Astrocyte of the cerebellum (primary cell): ENCODE measurements at regions not wholly inside any gene's neighbourhood (a gene's known extent, or its start where the extent isn't known, plus 50 kb on each side); places are given as distances from the start of the nearest gene placed in this dataset.

Source experiments
- DNase-seq: peaks from one replicate; pipeline ENCODE4 v3.0.0-alpha.2; 2011; ENCODE audit warnings: low read depth
- H3K4me3 ChIP-seq: 2 replicates; pipeline ENCODE4 v1.5.1; 2011; ENCODE audit warnings: mild to moderate bottlenecking, low read depth, low read length, moderate library complexity
- in situ Hi-C: cut with HindIII; loops from 2 replicates; pipeline ENCODE4 v1.10.0; 2017; ENCODE audit warnings: low sequenced_read_pairs
- TF ChIP-seq, protein P1 (sequence below): IDR thresholded peaks from 2 replicates; pipeline ENCODE4 v1.5.1; 2012; ENCODE audit warnings: low read length, low read depth, moderate library complexity, mild to moderate bottlenecking; ENCODE audit errors: missing control alignments

DNA sequence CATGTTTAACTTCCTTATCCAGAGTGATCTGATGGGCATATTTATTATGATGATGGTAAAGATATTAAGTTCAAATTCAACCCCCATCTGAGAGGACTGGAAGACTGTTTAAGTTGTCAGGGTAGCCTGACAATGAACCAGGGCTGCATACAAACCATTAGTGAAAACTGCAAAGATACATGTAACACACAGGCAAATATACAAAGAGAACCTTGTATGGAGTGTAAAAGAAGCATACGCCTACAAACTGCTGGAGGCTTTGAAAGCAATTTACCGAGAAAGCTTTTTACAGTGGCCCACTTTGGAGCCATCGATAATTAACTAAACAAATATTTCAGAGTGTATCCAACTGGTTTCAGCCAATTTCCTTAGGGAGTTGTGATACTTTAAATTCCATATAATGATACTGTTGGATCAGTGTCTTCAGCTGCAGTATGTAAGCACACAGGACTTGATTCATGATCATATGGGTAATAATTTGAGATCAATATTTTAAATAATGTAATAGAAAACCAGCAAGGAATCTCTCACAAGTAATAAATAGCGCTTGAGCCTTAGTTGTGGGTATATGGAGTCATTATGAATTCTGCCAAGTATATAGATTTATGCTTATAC is 231.5 kb upstream of the SPRY2 start:
- no peak for DNase-seq

DNA sequence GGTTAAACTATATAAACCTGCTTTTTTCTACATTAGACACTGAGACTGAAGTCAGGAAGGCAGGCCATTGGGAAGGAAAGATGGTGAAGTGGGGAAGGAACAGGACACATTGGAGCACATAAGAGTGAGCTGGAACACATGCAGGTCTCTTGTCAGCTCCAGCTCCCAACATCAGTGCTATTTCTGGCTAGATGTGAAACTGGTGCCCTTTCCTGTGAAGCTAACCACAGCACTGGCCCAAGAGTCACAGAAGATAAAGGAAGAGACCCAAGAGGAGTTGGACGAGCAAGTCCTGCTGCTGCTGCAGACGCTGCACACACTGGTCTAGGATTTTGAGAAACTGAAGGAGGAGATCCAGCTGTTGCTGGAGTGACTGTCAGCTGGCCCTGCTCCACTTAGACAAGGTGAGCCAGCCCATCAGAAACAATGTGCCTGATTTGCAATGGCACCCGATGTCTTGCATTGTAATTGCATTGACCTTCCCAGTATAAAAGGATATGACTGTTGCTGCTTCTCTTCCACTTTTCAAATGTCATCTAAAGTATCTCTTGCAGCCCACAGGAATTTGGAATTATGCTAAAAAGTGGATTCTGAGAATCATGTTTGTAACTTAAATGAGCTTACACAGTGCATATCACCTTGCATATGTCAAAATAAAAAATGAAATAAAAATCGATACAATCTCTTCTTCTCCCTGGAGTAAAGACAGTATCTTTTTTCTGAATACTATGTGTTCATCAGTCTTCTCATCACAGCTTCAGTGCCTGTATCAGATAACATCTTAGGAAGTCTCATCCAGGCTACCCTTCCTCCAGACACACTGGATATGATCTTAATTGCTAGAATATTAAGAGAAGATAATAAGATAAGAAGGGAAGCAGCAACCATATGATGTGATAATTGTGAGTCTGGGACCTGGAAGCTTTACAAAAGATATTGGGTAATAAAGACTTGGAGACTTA is 230.7 kb upstream of the SPRY2 start:
- in situ Hi-C loops: no loop called here
- no peak for DNase-seq
- TF ChIP-seq, protein P1, sequence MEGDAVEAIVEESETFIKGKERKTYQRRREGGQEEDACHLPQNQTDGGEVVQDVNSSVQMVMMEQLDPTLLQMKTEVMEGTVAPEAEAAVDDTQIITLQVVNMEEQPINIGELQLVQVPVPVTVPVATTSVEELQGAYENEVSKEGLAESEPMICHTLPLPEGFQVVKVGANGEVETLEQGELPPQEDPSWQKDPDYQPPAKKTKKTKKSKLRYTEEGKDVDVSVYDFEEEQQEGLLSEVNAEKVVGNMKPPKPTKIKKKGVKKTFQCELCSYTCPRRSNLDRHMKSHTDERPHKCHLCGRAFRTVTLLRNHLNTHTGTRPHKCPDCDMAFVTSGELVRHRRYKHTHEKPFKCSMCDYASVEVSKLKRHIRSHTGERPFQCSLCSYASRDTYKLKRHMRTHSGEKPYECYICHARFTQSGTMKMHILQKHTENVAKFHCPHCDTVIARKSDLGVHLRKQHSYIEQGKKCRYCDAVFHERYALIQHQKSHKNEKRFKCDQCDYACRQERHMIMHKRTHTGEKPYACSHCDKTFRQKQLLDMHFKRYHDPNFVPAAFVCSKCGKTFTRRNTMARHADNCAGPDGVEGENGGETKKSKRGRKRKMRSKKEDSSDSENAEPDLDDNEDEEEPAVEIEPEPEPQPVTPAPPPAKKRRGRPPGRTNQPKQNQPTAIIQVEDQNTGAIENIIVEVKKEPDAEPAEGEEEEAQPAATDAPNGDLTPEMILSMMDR: no peak
- H3K4me3 ChIP-seq: no peak overlapping the region

More for the DNA sequence above, 231.5 kb upstream of the SPRY2 start:
- TF ChIP-seq, protein P1: no peak
- in situ Hi-C loops: no loop called here
- H3K4me3 ChIP-seq: no peak overlapping the region

DNA sequence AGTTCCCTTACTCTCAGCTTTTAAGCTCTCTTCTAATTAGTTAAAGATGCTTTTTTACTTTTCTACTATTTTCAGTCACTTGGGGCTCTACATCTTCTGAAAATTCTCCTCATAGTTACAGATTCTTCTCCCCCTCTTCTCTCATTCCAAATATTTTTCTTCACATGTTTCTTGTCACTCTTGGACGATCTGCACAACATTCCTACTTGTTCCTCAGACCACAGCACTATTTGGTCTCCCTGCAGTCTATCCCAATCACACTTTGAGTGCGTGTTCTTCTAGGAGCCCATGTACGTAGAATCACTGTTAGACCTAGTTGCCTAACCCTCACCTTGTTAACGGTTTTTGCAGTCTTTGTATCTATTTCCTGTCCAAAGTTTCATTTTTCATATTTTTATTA is 222.5 kb upstream of the SPRY2 start:
- no peak overlapping the region for H3K4me3 ChIP-seq
- no peak for DNase-seq
- TF ChIP-seq, protein P1: no peak
- in situ Hi-C loops: no loop called here

DNA sequence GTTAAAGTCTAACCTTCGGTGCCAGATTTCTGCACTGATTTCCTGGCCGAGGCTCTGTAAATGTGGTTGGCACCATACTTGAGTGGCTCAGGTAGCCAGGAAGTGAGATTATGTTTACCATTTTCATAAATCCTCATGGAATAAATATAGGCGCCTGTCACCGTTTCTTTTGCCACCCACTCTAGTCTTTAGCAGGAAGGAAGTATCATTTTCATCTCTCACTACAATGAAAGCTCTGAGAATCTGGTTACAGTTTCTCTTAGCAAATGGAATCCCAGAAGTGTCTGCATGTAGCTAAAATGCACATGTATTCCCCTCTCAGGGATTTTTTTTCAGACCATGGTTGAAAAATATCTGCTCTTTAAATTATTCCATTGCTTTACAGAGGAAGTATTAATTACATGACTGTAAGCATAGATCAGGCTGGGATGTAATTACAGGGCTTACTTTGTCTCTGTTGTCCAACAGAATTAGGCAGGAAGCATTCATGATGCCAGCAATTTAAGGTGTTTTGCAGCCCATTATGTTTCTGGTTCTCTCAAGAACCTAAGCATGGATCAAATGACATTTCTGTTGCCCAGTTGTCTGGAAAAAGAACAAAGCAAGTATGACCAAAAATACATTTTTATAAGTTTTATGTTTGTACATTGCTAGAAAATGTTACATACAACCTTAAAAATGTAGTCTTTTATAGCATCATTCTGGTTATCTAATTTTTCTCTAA is 221.7 kb upstream of the SPRY2 start:
- no peak overlapping the region for H3K4me3 ChIP-seq
- no peak for DNase-seq
- in situ Hi-C loops: no loop called here
- TF ChIP-seq, protein P1: no peak

DNA sequence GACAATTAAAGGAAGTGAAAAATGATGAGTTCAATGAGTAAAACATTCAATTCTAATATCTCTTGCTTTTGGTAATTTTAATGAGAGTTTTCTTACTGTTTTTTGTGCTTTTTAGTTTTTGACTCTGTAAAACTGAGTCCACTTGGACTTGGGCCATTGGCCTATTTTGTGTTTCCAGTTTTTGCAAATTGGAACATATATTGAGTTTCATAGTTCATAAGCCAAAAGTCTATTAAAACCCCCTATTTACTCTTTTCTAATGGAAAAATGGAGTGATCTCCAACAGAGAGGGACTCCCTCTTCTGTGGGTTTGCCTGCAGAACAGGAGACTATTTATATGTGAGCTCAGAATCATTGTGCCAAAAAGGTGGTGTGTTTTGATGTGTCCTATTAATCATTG is 219.7 kb upstream of the SPRY2 start:
- TF ChIP-seq, protein P1: no peak
- no peak for DNase-seq
- no peak overlapping the region for H3K4me3 ChIP-seq
- in situ Hi-C loops: no loop called here

DNA sequence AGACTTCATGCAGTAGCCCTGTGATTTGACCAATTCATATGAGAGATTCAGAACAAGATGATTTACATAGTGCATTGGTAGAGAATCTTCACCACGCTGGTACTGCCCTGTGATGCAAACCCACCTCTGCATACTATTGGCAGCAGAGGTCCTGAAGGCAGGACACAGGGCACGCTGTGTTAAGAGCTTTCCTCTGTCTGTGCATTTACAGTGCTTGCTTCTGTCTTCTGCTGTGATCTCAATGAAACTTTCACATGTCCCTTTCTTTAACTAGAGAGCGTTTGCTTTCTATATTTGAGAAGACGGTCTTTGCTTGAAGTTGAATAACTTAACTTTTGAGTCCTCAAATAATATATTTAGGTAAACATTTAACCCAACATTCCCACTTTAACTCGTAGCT is 219.0 kb upstream of the SPRY2 start:
- in situ Hi-C loops: no loop called here
- TF ChIP-seq, protein P1: no peak
- DNase-seq: no peak
- no peak overlapping the region for H3K4me3 ChIP-seq
